ENCODE measurements at regions not wholly inside any gene's neighbourhood (a gene's known extent, or its start where the extent isn't known, plus 50 kb on each side); places are given as distances from the start of the nearest gene placed in this dataset.

GRCh38 chr3:4218456-4219226 is 84.5 kb upstream of the SETMAR start:
- H3K4me1 ChIP-seq = no peaks in the 10 kb centered on the region
- H3K27me3 ChIP-seq = no peaks in the 10 kb centered on the region
- DNase-seq (no peak), ATAC-seq (no peak)
- no peaks in the 10 kb centered on the region for H3K36me3 ChIP-seq
- no peaks in the 10 kb centered on the region for H3K9me3 ChIP-seq
- intact Hi-C loops (cut with DNase I) = no loop called here
- no peak overlapping the region for H3K4me3 ChIP-seq
- no peak overlapping the region for H3K27ac ChIP-seq
- TF ChIP-seq, protein P1, sequence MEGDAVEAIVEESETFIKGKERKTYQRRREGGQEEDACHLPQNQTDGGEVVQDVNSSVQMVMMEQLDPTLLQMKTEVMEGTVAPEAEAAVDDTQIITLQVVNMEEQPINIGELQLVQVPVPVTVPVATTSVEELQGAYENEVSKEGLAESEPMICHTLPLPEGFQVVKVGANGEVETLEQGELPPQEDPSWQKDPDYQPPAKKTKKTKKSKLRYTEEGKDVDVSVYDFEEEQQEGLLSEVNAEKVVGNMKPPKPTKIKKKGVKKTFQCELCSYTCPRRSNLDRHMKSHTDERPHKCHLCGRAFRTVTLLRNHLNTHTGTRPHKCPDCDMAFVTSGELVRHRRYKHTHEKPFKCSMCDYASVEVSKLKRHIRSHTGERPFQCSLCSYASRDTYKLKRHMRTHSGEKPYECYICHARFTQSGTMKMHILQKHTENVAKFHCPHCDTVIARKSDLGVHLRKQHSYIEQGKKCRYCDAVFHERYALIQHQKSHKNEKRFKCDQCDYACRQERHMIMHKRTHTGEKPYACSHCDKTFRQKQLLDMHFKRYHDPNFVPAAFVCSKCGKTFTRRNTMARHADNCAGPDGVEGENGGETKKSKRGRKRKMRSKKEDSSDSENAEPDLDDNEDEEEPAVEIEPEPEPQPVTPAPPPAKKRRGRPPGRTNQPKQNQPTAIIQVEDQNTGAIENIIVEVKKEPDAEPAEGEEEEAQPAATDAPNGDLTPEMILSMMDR (IDR thresholded peaks at IDR 0.05) = no peak

DNA sequence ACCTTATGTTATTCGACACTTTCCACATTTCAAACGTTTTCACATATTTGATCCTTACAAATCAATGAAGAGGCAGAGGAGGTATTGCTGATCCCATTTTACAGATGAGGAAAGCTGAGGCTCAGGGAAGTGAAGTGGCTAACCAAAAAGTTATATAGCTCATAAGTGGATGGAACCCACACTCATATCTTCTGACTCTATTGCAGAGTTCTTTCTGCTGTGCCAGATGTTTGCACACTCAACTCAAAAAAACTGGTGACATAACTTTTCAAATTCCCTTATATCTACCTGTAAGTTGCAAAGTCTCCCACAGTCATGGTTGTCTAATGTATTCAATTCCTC is 84.0 kb upstream of the SETMAR start:
- no peaks in the 10 kb centered on the region for H3K27me3 ChIP-seq
- ATAC-seq = no peak
- no peaks in the 10 kb centered on the region for H3K9me3 ChIP-seq
- H3K27ac ChIP-seq = no peak overlapping the region
- no peaks in the 10 kb centered on the region for H3K4me1 ChIP-seq
- TF ChIP-seq, protein P1 (IDR thresholded peaks at IDR 0.05) = no peak
- H3K36me3 ChIP-seq = no peaks in the 10 kb centered on the region
- intact Hi-C loops (cut with DNase I) = no loop called here
- no peak overlapping the region for H3K4me3 ChIP-seq
- DNase-seq = no peak

DNA sequence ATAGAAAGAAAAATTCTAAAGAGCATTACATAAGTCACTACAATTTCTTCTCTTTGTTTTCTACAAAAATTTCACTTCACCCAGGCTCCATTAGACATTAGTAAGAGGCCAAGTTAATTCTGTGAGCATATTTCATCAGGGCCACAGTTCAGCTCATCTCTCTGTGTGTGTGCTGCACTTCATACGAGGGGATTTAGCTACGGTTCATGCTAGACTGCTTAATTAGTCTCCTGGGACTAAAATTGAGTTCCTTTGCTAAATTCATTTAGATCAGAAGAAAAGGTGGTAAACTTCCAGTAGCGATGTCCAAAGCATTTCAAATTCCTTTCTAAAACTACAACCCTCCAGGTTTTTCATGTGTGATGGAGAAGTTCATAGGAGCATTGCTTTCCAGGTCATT is 83.1 kb upstream of the SETMAR start:
- intact Hi-C loops (cut with DNase I) = no loop called here
- no peak for ATAC-seq
- Histone ChIP-seq H3K4me3 (no peak overlapping the region), H3K27me3 (no peaks in the 10 kb centered on the region), H3K27ac (no peak overlapping the region), H3K36me3 (no peaks in the 10 kb centered on the region), H3K9me3 (no peaks in the 10 kb centered on the region), H3K4me1 (no peaks in the 10 kb centered on the region)
- no peak for DNase-seq
- TF ChIP-seq, protein P1 (IDR thresholded peaks at IDR 0.05) = no peak

GRCh38 chr3:4222574-4223175 is 80.5 kb upstream of the SETMAR start:
- intact Hi-C loops (cut with DNase I) = no loop called here
- Histone ChIP-seq H3K36me3 (no peaks in the 10 kb centered on the region), H3K9me3 (no peaks in the 10 kb centered on the region), H3K27ac (no peak overlapping the region), H3K4me1 (no peaks in the 10 kb centered on the region), H3K4me3 (no peak overlapping the region), H3K27me3 (no peaks in the 10 kb centered on the region)
- TF ChIP-seq, protein P1 (IDR thresholded peaks at IDR 0.05) = no peak
- ATAC-seq (no peak), DNase-seq (no peak)

DNA sequence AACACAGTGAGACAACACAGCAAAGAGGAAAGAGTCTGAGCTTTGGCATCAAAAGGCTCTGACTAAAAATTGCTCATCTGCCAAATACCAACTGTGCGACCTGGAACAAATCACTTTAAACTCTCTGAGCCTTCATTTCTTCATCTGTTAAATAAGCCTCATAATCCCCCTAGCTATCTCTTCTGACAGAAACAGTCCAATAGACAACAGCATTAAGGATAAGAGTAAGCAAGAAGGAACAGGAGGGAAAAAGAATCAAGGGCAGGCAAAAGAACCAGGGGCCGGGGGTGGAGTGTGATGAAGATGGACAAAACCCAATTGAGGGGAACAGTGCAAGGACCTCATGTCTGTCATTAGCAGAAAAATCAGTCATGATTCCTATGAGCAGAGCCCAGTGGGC is 79.4 kb upstream of the SETMAR start:
- Histone ChIP-seq H3K36me3 (no peaks in the 10 kb centered on the region), H3K4me3 (no peak overlapping the region), H3K4me1 (no peaks in the 10 kb centered on the region), H3K9me3 (no peaks in the 10 kb centered on the region), H3K27me3 (no peaks in the 10 kb centered on the region), H3K27ac (no peak overlapping the region)
- TF ChIP-seq, protein P1 (IDR thresholded peaks at IDR 0.05) = no peak
- DNase-seq (no peak), ATAC-seq (no peak)
- intact Hi-C loops (cut with DNase I) = no loop called here

Data from upper lobe of right lung (tissue), 1 donor.